Omental fat pad (tissue), 3 donors: ENCODE measurements at regions not wholly inside any gene's neighbourhood (a gene's known extent, or its start where the extent isn't known, plus 50 kb on each side); places are given as distances from the start of the nearest gene placed in this dataset.

ENCODE experiments used
- ATAC-seq: fragments of 150-250 bp; one replicate; pipeline ENCODE4 v1.9.1; 2016; ENCODE audit warnings: mild to moderate bottlenecking, moderate library complexity; ENCODE audit not compliant: low FRiP score
- DNase-seq: peaks from one replicate; pipeline ENCODE4 v3.0.0-alpha.2; 2019; ENCODE audit warnings: low spot score
- TF ChIP-seq, protein P1 (sequence below), 3 donors: fragments of 450-650 bp; IDR thresholded peaks; one replicate each; pipeline ENCODE4 v1.5.1; 2016 to 2017; ENCODE audit warnings: antibody characterized with exemption in 3 of 3, mild to moderate bottlenecking in 3 of 3, moderate library complexity in 2 of 3

DNA sequence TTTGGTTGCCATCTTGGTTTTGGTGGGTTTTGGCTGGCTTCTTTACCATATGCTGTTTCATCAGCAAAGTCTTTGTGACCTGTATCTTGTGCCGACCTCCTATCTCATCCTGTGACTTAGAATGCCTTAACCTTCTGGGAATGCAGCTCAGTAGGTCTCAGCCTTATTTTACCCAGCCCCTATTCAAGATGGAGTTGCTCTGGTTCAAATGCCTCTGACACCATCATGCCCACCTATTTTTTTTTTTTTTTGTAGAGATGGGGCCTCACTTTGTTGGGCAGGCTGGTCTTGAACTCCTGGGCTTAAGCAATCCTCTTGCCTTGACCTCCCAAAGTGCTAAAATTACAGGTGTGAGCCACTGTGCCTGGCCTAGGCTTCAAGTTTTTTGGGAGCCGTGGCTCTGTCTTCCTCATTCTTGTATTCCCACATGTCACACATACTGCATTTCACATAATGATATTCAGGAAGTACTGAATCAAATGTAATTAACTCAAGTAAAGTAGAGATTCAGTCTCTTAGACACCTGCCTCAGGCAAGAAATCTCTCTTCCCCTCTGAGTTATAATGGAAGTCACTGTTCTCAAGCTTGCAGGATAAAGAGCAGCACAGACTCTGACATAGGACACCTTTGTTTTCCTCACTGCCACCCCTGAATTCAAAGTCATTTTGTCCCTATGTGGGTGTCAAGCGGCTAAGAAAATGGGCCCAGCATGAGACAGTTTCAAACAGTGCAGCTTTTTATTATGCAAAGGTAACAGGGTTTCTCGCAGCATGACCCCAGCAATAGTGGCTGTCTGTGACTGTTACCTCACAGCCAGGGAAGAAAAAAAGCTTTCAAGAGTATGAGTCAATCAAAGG, 159.0 kb downstream of the PTPN11 start:
- ATAC-seq, result no peak
- DNase-seq, result no peak
- TF ChIP-seq, protein P1, sequence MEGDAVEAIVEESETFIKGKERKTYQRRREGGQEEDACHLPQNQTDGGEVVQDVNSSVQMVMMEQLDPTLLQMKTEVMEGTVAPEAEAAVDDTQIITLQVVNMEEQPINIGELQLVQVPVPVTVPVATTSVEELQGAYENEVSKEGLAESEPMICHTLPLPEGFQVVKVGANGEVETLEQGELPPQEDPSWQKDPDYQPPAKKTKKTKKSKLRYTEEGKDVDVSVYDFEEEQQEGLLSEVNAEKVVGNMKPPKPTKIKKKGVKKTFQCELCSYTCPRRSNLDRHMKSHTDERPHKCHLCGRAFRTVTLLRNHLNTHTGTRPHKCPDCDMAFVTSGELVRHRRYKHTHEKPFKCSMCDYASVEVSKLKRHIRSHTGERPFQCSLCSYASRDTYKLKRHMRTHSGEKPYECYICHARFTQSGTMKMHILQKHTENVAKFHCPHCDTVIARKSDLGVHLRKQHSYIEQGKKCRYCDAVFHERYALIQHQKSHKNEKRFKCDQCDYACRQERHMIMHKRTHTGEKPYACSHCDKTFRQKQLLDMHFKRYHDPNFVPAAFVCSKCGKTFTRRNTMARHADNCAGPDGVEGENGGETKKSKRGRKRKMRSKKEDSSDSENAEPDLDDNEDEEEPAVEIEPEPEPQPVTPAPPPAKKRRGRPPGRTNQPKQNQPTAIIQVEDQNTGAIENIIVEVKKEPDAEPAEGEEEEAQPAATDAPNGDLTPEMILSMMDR (IDR thresholded peaks at IDR 0.05), result no peak

DNA sequence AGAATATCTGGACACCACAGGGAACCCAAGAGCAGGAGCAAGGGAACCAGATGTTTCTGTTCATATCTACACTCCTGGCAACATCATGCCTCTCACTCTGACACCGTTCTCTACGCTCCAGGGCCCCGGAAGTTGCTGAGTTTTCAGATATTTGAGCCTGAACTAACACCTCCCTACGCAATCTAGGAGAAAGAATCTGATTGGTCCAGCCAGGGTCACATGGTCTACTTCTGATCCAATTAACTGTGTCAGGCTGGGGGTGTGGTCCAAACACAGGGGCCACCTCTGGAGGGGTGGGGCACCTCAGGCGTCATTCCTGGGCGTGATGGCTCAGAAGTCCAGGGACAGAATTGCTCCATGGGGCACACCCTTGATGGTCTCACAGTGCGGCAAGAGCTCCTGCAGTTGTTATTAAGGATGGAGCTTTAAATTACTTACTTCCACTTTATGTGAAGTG, 165.5 kb downstream of the PTPN11 start:
- TF ChIP-seq, protein P1 (IDR thresholded peaks at IDR 0.05), result no peak
- DNase-seq (no peak), ATAC-seq (no peak)

DNA sequence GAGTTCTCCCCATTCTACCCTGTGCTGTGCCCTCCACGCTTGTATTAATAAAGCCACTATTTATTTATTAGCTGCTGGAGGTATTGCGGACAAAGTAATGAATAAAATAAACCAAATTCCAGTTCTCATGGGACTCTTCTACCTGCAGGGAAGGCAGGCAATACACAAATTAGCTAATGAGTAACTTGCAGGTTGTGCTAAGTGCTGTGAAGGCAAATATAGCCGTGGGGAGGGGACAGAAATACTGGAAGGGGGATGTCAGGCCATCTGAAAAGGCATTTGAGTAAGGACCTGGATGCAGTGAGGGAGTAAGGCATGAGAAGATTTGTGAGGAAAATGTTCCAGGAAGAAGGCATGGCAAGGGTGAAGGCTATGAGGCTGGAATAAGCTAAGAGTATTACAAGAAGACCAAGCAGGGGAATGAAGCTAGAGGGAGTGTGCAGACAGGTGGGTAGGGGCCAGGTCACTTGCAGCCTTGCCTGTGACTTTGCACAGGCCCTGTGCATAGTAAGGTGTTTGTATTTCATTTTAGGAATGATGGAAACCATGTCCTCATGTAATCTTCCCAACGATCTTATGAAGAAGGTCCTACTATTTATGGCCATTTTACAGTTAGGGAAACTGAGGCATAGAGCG, 167.5 kb downstream of the PTPN11 start:
- DNase-seq (no peak), ATAC-seq (no peak)
- TF ChIP-seq, protein P1 (IDR thresholded peaks at IDR 0.05), result no peak

GRCh38 chr12:112589275-112589674, 170.5 kb downstream of the PTPN11 start:
- DNase-seq (no peak), ATAC-seq (no peak)
- TF ChIP-seq, protein P1 (IDR thresholded peaks at IDR 0.05), result no peak

- ATAC-seq (no peak), DNase-seq (no peak)
- TF ChIP-seq, protein P1 (IDR thresholded peaks at IDR 0.05), result no peak
Measured at GRCh38 chr12:112590281-112590680, 171.5 kb downstream of the PTPN11 start.

GRCh38 chr12:112591488-112591887, 172.7 kb downstream of the PTPN11 start:
- ATAC-seq, result no peak
- TF ChIP-seq, protein P1 (IDR thresholded peaks at IDR 0.05), result no peak
- no peak for DNase-seq
